H1 (cell line): ENCODE measurements at regions not wholly inside any gene's neighbourhood (a gene's known extent, or its start where the extent isn't known, plus 50 kb on each side); places are given as distances from the start of the nearest gene placed in this dataset.

Source experiments
- CTCF ChIA-PET: fragments of 300-600 bp; sonication (Branson Sonifier 250); formaldehyde crosslinking; loops from one replicate; lab custom pipeline; 2021; ENCODE audit not compliant: partially characterized antibody; lab: Charles Lee
- POLR2A ChIA-PET: fragments of 300-600 bp; sonication (Branson Sonifier 250); formaldehyde crosslinking; loops from one replicate; lab custom pipeline; 2021; ENCODE audit warnings: inconsistent platforms; ENCODE audit not compliant: partially characterized antibody; lab: Charles Lee
- DNase-seq, 2 experiments: peaks; one replicate each; pipeline versions ENCODE4 v3.0.0 to v3.0.0-alpha.2; 2010 to 2022; ENCODE audit warnings: low spot score in 2 of 2, low read depth in 1 of 2, mixed read lengths in 1 of 2
- FAIRE-seq: peaks from 2 replicates; lab custom pipeline; 2011; peaks lifted over from hg19 to GRCh38; lab: Jason Lieb, UNC
- H2AFZ ChIP-seq: 2 replicates; pipeline ENCODE4 v1.8.1; 2012; ENCODE audit warnings: low read length, inconsistent platforms
- H2AK5ac ChIP-seq: 2 replicates; pipeline ENCODE4 v1.6.1; 2013; ENCODE audit warnings: low read depth, low read length
- H2BK120ac ChIP-seq: replicated peaks from 2 replicates; pipeline ENCODE3; 2013; ENCODE audit warnings: low read depth, low read length, inconsistent platforms
- H2BK12ac ChIP-seq: 2 replicates; pipeline ENCODE4 v1.6.1; 2013; ENCODE audit warnings: low read depth, low read length
- H2BK15ac ChIP-seq: 2 replicates; pipeline ENCODE4 v1.6.1; 2013; ENCODE audit warnings: low read length
- H2BK20ac ChIP-seq: 2 replicates; pipeline ENCODE4 v1.6.1; 2013; ENCODE audit warnings: low read length
- H2BK5ac ChIP-seq: 2 replicates; pipeline ENCODE4 v1.6.1; 2013; ENCODE audit warnings: low read depth, low read length
- H3K14ac ChIP-seq: 2 replicates; pipeline ENCODE4 v1.6.1; 2013; ENCODE audit warnings: inconsistent platforms; ENCODE audit not compliant: insufficient read length
- H3K18ac ChIP-seq: 2 replicates; pipeline ENCODE4 v1.6.1; 2013; ENCODE audit warnings: low read length; ENCODE audit errors: extremely low read depth
- H3K23ac ChIP-seq: 2 replicates; pipeline ENCODE4 v1.6.1; 2013; ENCODE audit warnings: inconsistent platforms; ENCODE audit not compliant: insufficient read length
- H3K23me2 ChIP-seq: 2 replicates; pipeline ENCODE4 v1.6.1; 2013; ENCODE audit warnings: low read depth, low read length
- H3K27ac ChIP-seq: 2 replicates; pipeline ENCODE4 v1.6.1; 2011; ENCODE audit warnings: low read depth, low read length, inconsistent platforms
- H3K27me3 ChIP-seq, 4 experiments: replicated peaks in 1 of 4; 1 replicate in 1 of 4; 2 replicates in 3 of 4; pipeline versions ENCODE4 v1.6.1 to v1.8.1; 2011 to 2013; ENCODE audit warnings: low read length in 3 of 4, mild to moderate bottlenecking in 3 of 4, inconsistent platforms in 2 of 4, mixed read lengths in 2 of 4, moderate library complexity in 1 of 4; ENCODE audit not compliant: control insufficient read depth in 3 of 4, insufficient read depth in 3 of 4; ENCODE audit errors: extremely low read depth in 1 of 4
- H3K36me3 ChIP-seq, 4 experiments: 2 replicates each; pipeline versions ENCODE4 v1.6.1 to v1.8.1; 2011 to 2013; ENCODE audit warnings: mild to moderate bottlenecking in 4 of 4, low read length in 3 of 4, moderate library complexity in 2 of 4, control low read depth in 1 of 4, inconsistent platforms in 1 of 4; ENCODE audit not compliant: insufficient read depth in 4 of 4, control insufficient read depth in 2 of 4
- H3K4ac ChIP-seq: replicated peaks from 2 replicates; pipeline ENCODE3; 2013; ENCODE audit warnings: low read length, low read depth, mixed read lengths, inconsistent platforms; ENCODE audit not compliant: insufficient read length
- H3K4me1 ChIP-seq, 4 experiments: replicated peaks in 1 of 4; 1 replicate in 1 of 4; 2 replicates in 3 of 4; pipeline versions ENCODE4 v1.6.1 to v1.8.1; 2011 to 2013; ENCODE audit warnings: low read length in 3 of 4, inconsistent platforms in 2 of 4, mixed read lengths in 1 of 4; ENCODE audit not compliant: insufficient read depth in 4 of 4, control insufficient read depth in 3 of 4
- H3K4me2 ChIP-seq, 2 experiments: 2 replicates each; pipeline versions ENCODE4 v1.6.1 to v1.8.1; 2011 to 2013; ENCODE audit warnings: low read depth in 2 of 2, low read length in 2 of 2, control low read depth in 1 of 2, inconsistent platforms in 1 of 2, mild to moderate bottlenecking in 1 of 2; ENCODE audit not compliant: insufficient read depth in 1 of 2
- H3K4me3 ChIP-seq, 4 experiments: fragments of 200-600, 300-600 bp in 1 of 4; sonication (generic), shearing (Covaris generic), sonication (Bioruptor Twin) in 1 of 4; 2 replicates each; pipeline versions ENCODE4 v1.5.1 to v1.8.1; 2011 to 2016; ENCODE audit warnings: low read length in 4 of 4, low read depth in 3 of 4, control low read depth in 2 of 4, inconsistent platforms in 2 of 4, mild to moderate bottlenecking in 2 of 4, mixed read lengths in 1 of 4, moderate library complexity in 1 of 4; ENCODE audit not compliant: insufficient read depth in 2 of 4; ENCODE audit errors: extremely low read depth in 1 of 4
- H3K56ac ChIP-seq: replicated peaks from 2 replicates; pipeline ENCODE3; 2013; ENCODE audit warnings: low read depth, mild to moderate bottlenecking, mixed read lengths, low read length, inconsistent platforms; ENCODE audit not compliant: insufficient read length
- H3K79me1 ChIP-seq: 2 replicates; pipeline ENCODE4 v1.6.1; 2013; ENCODE audit warnings: low read depth, low read length, control low read depth
- H3K79me2 ChIP-seq, 2 experiments: 2 replicates each; pipeline versions ENCODE4 v1.6.1 to v1.8.1; 2012 to 2013; ENCODE audit warnings: low read length in 2 of 2, mild to moderate bottlenecking in 2 of 2, inconsistent platforms in 1 of 2; ENCODE audit not compliant: insufficient read depth in 2 of 2, control insufficient read depth in 1 of 2
- H3K9ac ChIP-seq, 4 experiments: replicated peaks in 1 of 4; 1 replicate in 1 of 4; 2 replicates in 3 of 4; pipeline versions ENCODE4 v1.6.1 to v1.8.1; 2011 to 2013; ENCODE audit warnings: low read depth in 3 of 4, low read length in 3 of 4, control low read depth in 2 of 4, mild to moderate bottlenecking in 2 of 4, moderate library complexity in 2 of 4, inconsistent platforms in 1 of 4; ENCODE audit errors: extremely low read depth in 1 of 4
- H3K9me3 ChIP-seq, 2 experiments: 2 replicates each; pipeline versions ENCODE4 v1.6.1 to v1.8.1; 2012 to 2013; ENCODE audit warnings: mild to moderate bottlenecking in 2 of 2, moderate library complexity in 2 of 2, control low read depth in 1 of 2, inconsistent platforms in 1 of 2, low read depth in 1 of 2, low read length in 1 of 2, mixed read lengths in 1 of 2; ENCODE audit not compliant: insufficient read depth in 2 of 2
- H4K20me1 ChIP-seq, 2 experiments: replicated peaks in 1 of 2; 2 replicates each; pipeline versions ENCODE3 to v1.8.1; 2011 to 2013; ENCODE audit warnings: inconsistent platforms in 2 of 2, low read length in 2 of 2, mild to moderate bottlenecking in 1 of 2; ENCODE audit not compliant: insufficient read depth in 2 of 2, control insufficient read depth in 1 of 2
- H4K5ac ChIP-seq: 2 replicates; pipeline ENCODE4 v1.6.1; 2013; ENCODE audit warnings: low read length, low read depth, mixed read lengths, inconsistent platforms; ENCODE audit not compliant: insufficient read length
- H4K8ac ChIP-seq: 2 replicates; pipeline ENCODE4 v1.8.0; 2013; ENCODE audit warnings: mild to moderate bottlenecking, moderate library complexity, low read length, inconsistent platforms; ENCODE audit not compliant: insufficient read depth; ENCODE audit errors: extremely low read depth
- H4K91ac ChIP-seq: replicated peaks from 2 replicates; pipeline ENCODE3; 2013; ENCODE audit warnings: low read length, mixed read lengths, inconsistent platforms; ENCODE audit not compliant: insufficient read length
- FOSL1 ChIP-seq: IDR thresholded peaks from 2 replicates; pipeline ENCODE4 v1.6.1; 2011; ENCODE audit warnings: mild to moderate bottlenecking, low read depth, low read length, moderate library complexity; ENCODE audit not compliant: insufficient read depth
- KDM4A ChIP-seq: IDR thresholded peaks from one replicate; pipeline ENCODE4 v1.7.1; 2012; ENCODE audit warnings: low read depth, mild to moderate bottlenecking, moderate library complexity, low read length, inconsistent platforms; ENCODE audit not compliant: severe bottlenecking
- POLR2A ChIP-seq, 2 experiments: IDR thresholded peaks; 1 replicate in 1 of 2; 2 replicates in 1 of 2; pipeline ENCODE4 v1.6.1; 2011; ENCODE audit warnings: low read depth in 2 of 2, low read length in 2 of 2, mild to moderate bottlenecking in 2 of 2; ENCODE audit errors: control extremely low read depth in 1 of 2
- SP2 ChIP-seq: IDR thresholded peaks from 2 replicates; pipeline ENCODE4 v1.6.1; 2012; ENCODE audit warnings: mild to moderate bottlenecking, low read length, inconsistent platforms
- TAF1 ChIP-seq: IDR thresholded peaks from 2 replicates; pipeline ENCODE4 v1.6.1; 2011; ENCODE audit warnings: mild to moderate bottlenecking, low read depth, low read length
- WGBS, 2 experiments: shearing (Covaris generic) in 1 of 2; methylation state at CpG; one replicate each; pipeline versions ENCODE4 v1.1.6 to v1.1.7; 2013 to 2015; ENCODE audit warnings: low lambda C conversion rate in 2 of 2, mixed read lengths in 2 of 2, inconsistent platforms in 1 of 2, low coverage in 1 of 2, missing lambda C conversion rate in 1 of 2; ENCODE audit not compliant: insufficient replicate concordance in 2 of 2, insufficient coverage in 1 of 2, insufficient read length in 1 of 2; ENCODE audit errors: extremely low coverage in 1 of 2, missing lambda C conversion rate in 1 of 2; 5-methylcytosine and 5-hydroxymethylcytosine counted together
- TF ChIP-seq, protein P1 (sequence below): IDR thresholded peaks from 2 replicates; pipeline ENCODE4 v1.6.1; 2012; ENCODE audit warnings: inconsistent platforms

DNA sequence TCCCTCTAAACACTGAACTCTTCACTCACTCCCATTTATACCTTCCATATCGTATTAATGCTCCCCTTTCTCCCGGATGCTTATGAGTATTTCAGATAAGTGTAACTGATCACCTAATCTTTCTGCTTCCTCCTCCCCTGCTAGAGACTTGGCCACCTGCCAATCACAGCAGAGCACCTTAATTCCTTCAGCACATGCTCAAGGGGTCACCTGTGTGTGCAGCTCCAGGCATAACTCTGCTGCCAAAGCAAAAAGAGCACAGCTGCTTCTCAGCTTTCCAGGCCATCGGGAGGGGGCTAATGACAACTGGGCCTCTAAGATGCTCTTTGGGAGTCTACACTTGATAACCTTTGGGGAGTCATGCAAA is 106.9 kb upstream of the DYRK2 start:
- H3K14ac ChIP-seq: no peak overlapping the region
- no peak overlapping the region for H3K4me3 ChIP-seq
- no peak for TF ChIP-seq POLR2A (IDR thresholded peaks at IDR 0.05; ENCODE audit: control extremely low read depth in 1 of 2, low read depth in 2 of 2, low read length in 2 of 2)
- TF ChIP-seq KDM4A: no peak
- TF ChIP-seq, protein P1, sequence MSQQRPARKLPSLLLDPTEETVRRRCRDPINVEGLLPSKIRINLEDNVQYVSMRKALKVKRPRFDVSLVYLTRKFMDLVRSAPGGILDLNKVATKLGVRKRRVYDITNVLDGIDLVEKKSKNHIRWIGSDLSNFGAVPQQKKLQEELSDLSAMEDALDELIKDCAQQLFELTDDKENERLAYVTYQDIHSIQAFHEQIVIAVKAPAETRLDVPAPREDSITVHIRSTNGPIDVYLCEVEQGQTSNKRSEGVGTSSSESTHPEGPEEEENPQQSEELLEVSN: no peak
- TF ChIP-seq FOSL1: no peak
- no peak for TF ChIP-seq SP2
- TF ChIP-seq TAF1: no peak
- TF ChIP-seq, all 59 proteins: peak for 0
- H2BK15ac ChIP-seq: no peak overlapping the region; the same call in 1 of the 2 replicates
- H3K18ac ChIP-seq: no peak overlapping the region
- ChIA-PET POLR2A (no interaction called here), CTCF (interaction anchor here (1.1 to 1.2 kb wide), 2 partner anchors 25 to 186 kb away, joined by 3 to 4 read pairs; no protein-coding TSS in a partner anchor)
- H4K8ac ChIP-seq: no peak overlapping the region
- H3K4me2 ChIP-seq: no peak overlapping the region
- H2BK5ac ChIP-seq: no peak overlapping the region
- no peaks in the 10 kb centered on the region for H3K27me3 ChIP-seq
- no peak overlapping the region for H2BK20ac ChIP-seq
- H3K23me2 ChIP-seq: no peaks in the 10 kb centered on the region
- H2BK12ac ChIP-seq: no peak overlapping the region
- no peaks in the 10 kb centered on the region for H3K79me1 ChIP-seq
- H4K20me1 ChIP-seq: no peaks in the 10 kb centered on the region
- no peak overlapping the region for H2AFZ ChIP-seq
- H4K5ac ChIP-seq: no peak overlapping the region
- H3K9ac ChIP-seq: no peak overlapping the region
- H2AK5ac ChIP-seq: no peak overlapping the region
- H3K23ac ChIP-seq: no peak overlapping the region
- H3K36me3 ChIP-seq: no peaks in the 10 kb centered on the region
- H3K9me3 ChIP-seq: no peaks in the 10 kb centered on the region; a peak in 1 of 4 replicates
- no peak for DNase-seq
- no peak overlapping the region for H2BK120ac ChIP-seq
- FAIRE-seq: no peak
- 95 to 100% methylated on average over 2 to 3 of the region's 3 CpGs for WGBS, 2 experiments
- no peak overlapping the region for H4K91ac ChIP-seq
- no peak overlapping the region for H3K56ac ChIP-seq
- H3K4me1 ChIP-seq: no peaks in the 10 kb centered on the region
- no peak overlapping the region for H3K4ac ChIP-seq
- no peaks in the 10 kb centered on the region for H3K79me2 ChIP-seq
- H3K27ac ChIP-seq: no peak overlapping the region
